Forelimb muscle (tissue), 1 donor: ENCODE measurements at regions not wholly inside any gene's neighbourhood (a gene's known extent, or its start where the extent isn't known, plus 50 kb on each side); places are given as distances from the start of the nearest gene placed in this dataset.

Experiments
- DNase-seq: peaks from one replicate; pipeline ENCODE4 v3.0.0-alpha.2; 2013; ENCODE audit warnings: low read depth

- DNase-seq, result no peak
These were observed 345.8 kb downstream of the RPS29 start for GRCh38 chr14:49240383-49240782.

- DNase-seq, result no peak
These were observed 357.6 kb downstream of the RPS29 start for GRCh38 chr14:49228552-49228951.

- DNase-seq, result no peak
These were observed 364.9 kb downstream of the RPS29 start for GRCh38 chr14:49221316-49221715.

- no peak for DNase-seq
These were observed 365.7 kb downstream of the RPS29 start for GRCh38 chr14:49220492-49220891.

GRCh38 chr14:49218436-49219092 lies 367.6 kb downstream of the RPS29 start:
- DNase-seq, result no peak

GRCh38 chr14:49212721-49213120 lies 373.5 kb downstream of the RPS29 start:
- DNase-seq, result no peak

GRCh38 chr14:49209416-49209815 lies 376.8 kb downstream of the RPS29 start:
- DNase-seq, result no peak

GRCh38 chr14:49206828-49207227 lies 379.4 kb downstream of the RPS29 start:
- DNase-seq, result peak; percentile 45

GRCh38 chr14:49203676-49204075 lies 382.5 kb downstream of the RPS29 start:
- DNase-seq, result no peak

- no peak for DNase-seq
These were observed 387.0 kb downstream of the RPS29 start for GRCh38 chr14:49199159-49199558.

GRCh38 chr14:49196327-49196726 lies 389.9 kb downstream of the RPS29 start:
- DNase-seq, result no peak

GRCh38 chr14:49194067-49194466 lies 392.1 kb downstream of the RPS29 start:
- DNase-seq, result peak; percentile 22

GRCh38 chr14:49193332-49194065 lies 392.7 kb downstream of the RPS29 start:
- DNase-seq, result no peak

GRCh38 chr14:49191380-49191779 lies 394.8 kb downstream of the RPS29 start:
- no peak for DNase-seq

- no peak for DNase-seq
These were observed 396.8 kb downstream of the RPS29 start for GRCh38 chr14:49189375-49189774.

GRCh38 chr14:49187799-49188198 lies 398.4 kb downstream of the RPS29 start:
- no peak for DNase-seq

GRCh38 chr14:49173765-49174373 lies 412.3 kb downstream of the RPS29 start:
- DNase-seq, result no peak

GRCh38 chr14:49164074-49164473 lies 422.1 kb downstream of the RPS29 start:
- no peak for DNase-seq

GRCh38 chr14:49160983-49161382 lies 425.2 kb downstream of the RPS29 start:
- no peak for DNase-seq

- no peak for DNase-seq
These were observed 427.1 kb downstream of the RPS29 start for GRCh38 chr14:49159081-49159480.

GRCh38 chr14:49139593-49139992 lies 446.6 kb downstream of the RPS29 start:
- DNase-seq, result no peak

- DNase-seq, result no peak
These were observed 451.2 kb downstream of the RPS29 start for GRCh38 chr14:49134940-49135339.

GRCh38 chr14:49121246-49121645 lies 464.9 kb downstream of the RPS29 start:
- DNase-seq, result no peak
